Sigmoid colon (tissue), 4 donors: ENCODE measurements at regions not wholly inside any gene's neighbourhood (a gene's known extent, or its start where the extent isn't known, plus 50 kb on each side); places are given as distances from the start of the nearest gene placed in this dataset.
"Not testable (repeated sequence)": the region's sequence is repeated elsewhere in the genome, so short reads cannot be mapped to it uniquely, and the experiment has no call there.

Experiments used
- POLR2A ChIP-seq, 2 donors: fragments of 450-650 bp; IDR thresholded peaks; one replicate each; pipeline ENCODE4 v1.6.1; 2016; ENCODE audit warnings: antibody characterized with exemption in 2 of 2, mild to moderate bottlenecking in 2 of 2, moderate library complexity in 2 of 2
- POLR2AphosphoS5 ChIP-seq, 4 donors: sonication (generic); formaldehyde crosslinking; IDR thresholded peaks; one replicate each; pipeline ENCODE4 v1.6.1; 2017; ENCODE audit warnings: antibody characterized with exemption in 4 of 4

DNA sequence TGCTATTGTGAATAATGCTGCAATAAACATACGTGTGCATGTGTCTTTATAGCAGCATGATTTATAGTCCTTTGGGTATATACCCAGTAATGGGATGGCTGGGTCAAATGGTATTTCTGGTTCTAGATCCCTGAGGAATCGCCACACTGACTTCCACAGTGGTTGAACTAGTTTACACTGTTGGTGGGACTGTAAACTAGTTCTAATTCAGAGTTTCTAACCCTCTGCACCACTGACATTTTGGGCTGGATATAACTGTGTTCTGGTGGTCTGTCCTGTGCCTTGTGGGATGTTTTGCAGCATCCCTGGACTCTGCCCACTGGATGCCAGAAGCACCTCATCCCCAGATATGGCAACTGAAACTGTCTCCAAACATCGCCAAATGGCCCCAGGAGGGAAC, 118.3 kb downstream of the PMAIP1 start:
- TF ChIP-seq POLR2A, POLR2AphosphoS5 (IDR thresholded peaks at IDR 0.05): not testable (repeated sequence)
